KMS-11 (cell line): ENCODE measurements at regions not wholly inside any gene's neighbourhood (a gene's known extent, or its start where the extent isn't known, plus 50 kb on each side); places are given as distances from the start of the nearest gene placed in this dataset.

ENCODE experiments used
- H2AFZ ChIP-seq: fragments of 200-600 bp; sonication (generic); 2 replicates; pipeline ENCODE4 v1.6.1; 2016; ENCODE audit warnings: antibody characterized with exemption, mixed run types, low read depth
- H3K27ac ChIP-seq: fragments of 200-600 bp; sonication (generic); 2 replicates; pipeline ENCODE4 v1.6.1; 2016; ENCODE audit warnings: mild to moderate bottlenecking, mixed run types
- H3K27me3 ChIP-seq: fragments of 200-600 bp; sonication (generic); 2 replicates; pipeline ENCODE4 v1.6.1; 2017; ENCODE audit warnings: mild to moderate bottlenecking, low read depth, mixed run types, moderate library complexity; ENCODE audit not compliant: insufficient read depth
- H3K36me3 ChIP-seq: fragments of 200-600 bp; sonication (generic); 2 replicates; pipeline ENCODE4 v1.6.1; 2017; ENCODE audit warnings: mild to moderate bottlenecking, mixed run types; ENCODE audit not compliant: insufficient read depth
- H3K4me1 ChIP-seq: fragments of 200-600 bp; sonication (generic); 2 replicates; pipeline ENCODE4 v1.6.1; 2016; ENCODE audit warnings: mild to moderate bottlenecking, low read depth, mixed run types; ENCODE audit not compliant: poor library complexity, severe bottlenecking
- H3K4me2 ChIP-seq: fragments of 200-600 bp; sonication (generic); 2 replicates; pipeline ENCODE4 v1.7.0; 2016; ENCODE audit warnings: mild to moderate bottlenecking, mixed run types
- H3K4me3 ChIP-seq: fragments of 200-600 bp; sonication (generic); IDR thresholded peaks from 2 replicates; pipeline ENCODE4 v1.6.1; 2017; ENCODE audit warnings: low read depth, low read length, mixed read lengths; ENCODE audit not compliant: insufficient read depth
- H3K79me2 ChIP-seq: fragments of 200-600 bp; sonication (generic); 2 replicates; pipeline ENCODE4 v1.6.1; 2016; ENCODE audit warnings: low read depth, mixed run types; ENCODE audit not compliant: insufficient read depth
- H3K9ac ChIP-seq: fragments of 200-600 bp; sonication (generic); 2 replicates; pipeline ENCODE4 v1.6.1; 2016; ENCODE audit warnings: mild to moderate bottlenecking, mixed run types
- H4K20me1 ChIP-seq: fragments of 200-600 bp; sonication (generic); 2 replicates; pipeline ENCODE4 v1.6.1; 2016; ENCODE audit warnings: mild to moderate bottlenecking, mixed run types; ENCODE audit not compliant: insufficient read depth
- CTCF ChIP-seq: fragments of 200-600 bp; sonication (generic); conservative IDR thresholded peaks from 2 replicates; pipeline ENCODE4 v1.6.1; 2017; ENCODE audit warnings: low read depth, mild to moderate bottlenecking, antibody characterized with exemption, low read length, moderate library complexity, mixed read lengths

- no peak overlapping the region for H3K9ac ChIP-seq
- no peak overlapping the region for H3K27ac ChIP-seq
- H4K20me1 ChIP-seq = no peaks in the 10 kb centered on the region
- no peak overlapping the region for H3K4me2 ChIP-seq
- no peaks in the 10 kb centered on the region for H3K36me3 ChIP-seq
- no peak for TF ChIP-seq CTCF
- H3K4me1 ChIP-seq = no peaks in the 10 kb centered on the region
- no peak overlapping the region for H3K4me3 ChIP-seq
- H3K79me2 ChIP-seq = no peaks in the 10 kb centered on the region
- H3K27me3 ChIP-seq = peaks cover 8% of the 10 kb centered on the region; the same call in 1 of the 2 replicates
- no peak overlapping the region for H2AFZ ChIP-seq
These were observed 85.8 kb upstream of the RTL6 start for GRCh38 chr22:44583854-44584253.

GRCh38 chr22:44583061-44583760, 85.2 kb upstream of the RTL6 start:
- Histone ChIP-seq H3K79me2 (no peaks in the 10 kb centered on the region), H3K27me3 (peaks cover 5% of the 10 kb centered on the region; the same call in 1 of the 2 replicates), H3K27ac (no peak overlapping the region), H3K4me2 (no peak overlapping the region), H3K9ac (no peak overlapping the region), H3K36me3 (no peaks in the 10 kb centered on the region), H4K20me1 (no peaks in the 10 kb centered on the region), H3K4me1 (no peaks in the 10 kb centered on the region), H3K4me3 (no peak overlapping the region), H2AFZ (no peak overlapping the region)
- no peak for TF ChIP-seq CTCF

GRCh38 chr22:44582016-44582415, 84.0 kb upstream of the RTL6 start:
- Histone ChIP-seq H3K27ac (no peak overlapping the region), H3K4me1 (no peaks in the 10 kb centered on the region), H3K4me3 (no peak overlapping the region), H3K27me3 (peaks cover 5% of the 10 kb centered on the region; the same call in 1 of the 2 replicates), H3K9ac (no peak overlapping the region), H2AFZ (no peak overlapping the region), H3K79me2 (no peaks in the 10 kb centered on the region), H3K4me2 (no peak overlapping the region), H4K20me1 (no peaks in the 10 kb centered on the region), H3K36me3 (no peaks in the 10 kb centered on the region)
- TF ChIP-seq CTCF = no peak

- H3K4me2 ChIP-seq = no peak overlapping the region
- no peak overlapping the region for H2AFZ ChIP-seq
- H3K27me3 ChIP-seq = peaks cover 2% of the 10 kb centered on the region; the same call in 1 of the 2 replicates
- no peak overlapping the region for H3K9ac ChIP-seq
- no peaks in the 10 kb centered on the region for H3K4me1 ChIP-seq
- no peaks in the 10 kb centered on the region for H3K36me3 ChIP-seq
- H4K20me1 ChIP-seq = no peaks in the 10 kb centered on the region
- H3K79me2 ChIP-seq = no peaks in the 10 kb centered on the region
- H3K27ac ChIP-seq = no peak overlapping the region
- H3K4me3 ChIP-seq = no peak overlapping the region
- no peak for TF ChIP-seq CTCF
These were observed 83.0 kb upstream of the RTL6 start for GRCh38 chr22:44581096-44581435.
